ENCODE measurements at regions not wholly inside any gene's neighbourhood (a gene's known extent, or its start where the extent isn't known, plus 50 kb on each side); places are given as distances from the start of the nearest gene placed in this dataset.

- TF ChIP-seq CTCF (conservative IDR thresholded peaks at IDR 0.05; ENCODE audit: low read depth, low read length) = no peak
- TF ChIP-seq EZH2 (IDR thresholded peaks at IDR 0.05; ENCODE audit: low read length, unreplicated experiment) = no peak
These were observed 392.8 kb downstream of the AASDHPPT start for GRCh38 chr11:106470230-106470629.

All from PC-3 (cell line).